WERI-Rb-1 (cell line): ENCODE measurements at regions not wholly inside any gene's neighbourhood (a gene's known extent, or its start where the extent isn't known, plus 50 kb on each side); places are given as distances from the start of the nearest gene placed in this dataset.
"Not testable (repeated sequence)": the region's sequence is repeated elsewhere in the genome, so short reads cannot be mapped to it uniquely, and the experiment has no call there.

Source experiments
- DNase-seq: peaks from one replicate; pipeline ENCODE4 v3.0.0-alpha.2; 2020
- H3K27ac ChIP-seq: fragments of 250-450 bp; sonication (Bioruptor Pico); 2 replicates; pipeline ENCODE4 v1.5.1; 2020; ENCODE audit warnings: mild to moderate bottlenecking, moderate library complexity
- H3K27me3 ChIP-seq: fragments of 250-450 bp; sonication (Bioruptor Pico); 2 replicates; pipeline ENCODE4 v1.5.1; 2021; ENCODE audit warnings: mild to moderate bottlenecking, low read depth, moderate library complexity; ENCODE audit not compliant: insufficient read depth, severe bottlenecking
- H3K36me3 ChIP-seq: fragments of 250-450 bp; sonication (Bioruptor Pico); 2 replicates; pipeline ENCODE4 v1.5.1; 2020; ENCODE audit warnings: mild to moderate bottlenecking, moderate library complexity
- H3K4me3 ChIP-seq: 2 replicates; pipeline ENCODE4 v1.5.1; 2011; ENCODE audit warnings: low read depth, mild to moderate bottlenecking, control low read depth, low read length
- H3K9me3 ChIP-seq: fragments of 250-450 bp; sonication (Bioruptor Pico); 2 replicates; pipeline ENCODE4 v1.5.1; 2021; ENCODE audit warnings: mild to moderate bottlenecking, moderate library complexity; ENCODE audit not compliant: severe bottlenecking
- TF ChIP-seq, protein P1 (sequence below): IDR thresholded peaks from 2 replicates; pipeline ENCODE4 v1.5.1; 2011; ENCODE audit warnings: low read depth, mild to moderate bottlenecking, control low read depth, inconsistent platforms, low read length

DNA sequence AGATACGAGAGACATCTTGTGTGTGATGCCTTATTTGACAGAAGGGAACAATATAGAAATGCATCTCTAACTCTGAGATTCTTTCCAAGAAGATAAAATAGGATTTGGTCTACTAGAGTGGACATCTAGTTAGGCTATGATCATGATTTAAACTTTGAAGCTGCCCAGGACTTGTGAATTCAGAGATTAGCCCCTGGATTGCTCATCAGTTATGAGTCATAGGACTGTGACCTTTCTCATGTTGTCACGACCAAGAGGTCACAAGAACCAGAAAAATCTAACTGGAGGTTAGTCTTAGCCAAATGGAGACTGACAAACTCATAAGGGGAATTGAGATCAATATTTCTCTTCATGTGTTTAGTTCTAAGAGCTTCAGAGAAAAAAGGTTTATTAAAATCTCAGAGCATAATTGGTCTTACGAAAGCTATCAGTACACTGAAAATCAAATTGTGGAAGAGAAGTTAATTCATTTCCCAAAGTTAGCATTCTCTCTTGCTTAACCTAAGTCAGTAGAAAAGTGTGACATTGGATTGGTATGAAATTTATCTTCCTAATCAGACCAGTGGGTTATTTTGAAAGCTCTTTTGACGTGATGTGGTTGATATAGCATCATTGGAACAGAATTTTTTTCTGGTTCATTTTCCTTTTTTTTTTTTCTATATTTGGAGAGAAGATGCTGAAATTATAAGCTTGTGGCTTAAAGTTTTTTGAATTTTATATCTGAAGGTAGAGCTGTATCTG, 245.7 kb downstream of the RNF144B start:
- TF ChIP-seq, protein P1, sequence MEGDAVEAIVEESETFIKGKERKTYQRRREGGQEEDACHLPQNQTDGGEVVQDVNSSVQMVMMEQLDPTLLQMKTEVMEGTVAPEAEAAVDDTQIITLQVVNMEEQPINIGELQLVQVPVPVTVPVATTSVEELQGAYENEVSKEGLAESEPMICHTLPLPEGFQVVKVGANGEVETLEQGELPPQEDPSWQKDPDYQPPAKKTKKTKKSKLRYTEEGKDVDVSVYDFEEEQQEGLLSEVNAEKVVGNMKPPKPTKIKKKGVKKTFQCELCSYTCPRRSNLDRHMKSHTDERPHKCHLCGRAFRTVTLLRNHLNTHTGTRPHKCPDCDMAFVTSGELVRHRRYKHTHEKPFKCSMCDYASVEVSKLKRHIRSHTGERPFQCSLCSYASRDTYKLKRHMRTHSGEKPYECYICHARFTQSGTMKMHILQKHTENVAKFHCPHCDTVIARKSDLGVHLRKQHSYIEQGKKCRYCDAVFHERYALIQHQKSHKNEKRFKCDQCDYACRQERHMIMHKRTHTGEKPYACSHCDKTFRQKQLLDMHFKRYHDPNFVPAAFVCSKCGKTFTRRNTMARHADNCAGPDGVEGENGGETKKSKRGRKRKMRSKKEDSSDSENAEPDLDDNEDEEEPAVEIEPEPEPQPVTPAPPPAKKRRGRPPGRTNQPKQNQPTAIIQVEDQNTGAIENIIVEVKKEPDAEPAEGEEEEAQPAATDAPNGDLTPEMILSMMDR, result no peak
- Histone ChIP-seq H3K9me3 (no peaks in the 10 kb centered on the region), H3K27ac (no peak overlapping the region), H3K4me3 (no peak overlapping the region), H3K27me3 (no peaks in the 10 kb centered on the region), H3K36me3 (no peaks in the 10 kb centered on the region)
- DNase-seq, result no peak

DNA sequence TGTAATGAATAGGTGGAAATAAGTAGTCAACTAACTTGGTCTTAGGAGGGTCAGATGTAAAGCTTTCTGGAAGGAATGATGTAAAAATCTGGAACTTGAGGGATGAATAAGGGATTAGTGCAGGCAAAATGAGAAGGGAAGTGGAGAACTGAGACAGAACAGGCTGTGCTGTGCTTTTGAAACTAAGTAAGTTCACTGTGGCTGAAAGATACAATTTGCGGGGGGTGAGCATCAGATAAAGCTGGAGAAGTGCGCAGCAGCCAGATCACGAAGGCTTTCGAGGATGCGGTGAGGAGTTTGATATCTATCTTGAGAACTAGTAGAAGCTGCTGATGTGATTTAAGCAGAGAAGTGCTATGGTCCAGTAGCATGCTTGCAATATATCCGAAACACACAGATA, 247.8 kb downstream of the RNF144B start:
- Histone ChIP-seq H3K27ac (no peak overlapping the region), H3K36me3 (no peaks in the 10 kb centered on the region), H3K27me3 (no peaks in the 10 kb centered on the region), H3K9me3 (no peaks in the 10 kb centered on the region), H3K4me3 (no peak overlapping the region)
- TF ChIP-seq, protein P1, result no peak
- DNase-seq, result no peak

DNA sequence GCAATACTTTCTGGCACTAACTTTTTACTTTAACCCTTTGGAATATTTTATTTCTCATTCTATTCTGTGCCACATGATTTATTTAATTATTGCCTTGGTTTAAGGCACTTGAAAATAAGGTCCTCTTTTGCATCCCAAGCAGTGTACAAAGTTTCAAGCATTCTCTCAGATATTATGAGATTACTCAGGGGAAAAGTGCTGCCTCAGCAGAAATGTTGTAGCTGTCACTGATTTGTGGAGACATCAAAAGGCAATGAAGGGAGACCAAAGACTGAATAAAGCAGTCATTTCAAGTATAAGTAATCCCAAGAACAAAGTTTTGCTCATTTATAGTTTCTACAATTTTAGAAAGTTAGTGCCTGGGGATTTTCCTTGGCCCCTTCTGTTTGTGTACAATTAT, 253.0 kb downstream of the RNF144B start:
- H3K4me3 ChIP-seq, result no peak overlapping the region
- no peak overlapping the region for H3K27ac ChIP-seq
- H3K36me3 ChIP-seq, result no peaks in the 10 kb centered on the region
- no peaks in the 10 kb centered on the region for H3K27me3 ChIP-seq
- TF ChIP-seq, protein P1, result no peak
- no peak for DNase-seq
- no peaks in the 10 kb centered on the region for H3K9me3 ChIP-seq

DNA sequence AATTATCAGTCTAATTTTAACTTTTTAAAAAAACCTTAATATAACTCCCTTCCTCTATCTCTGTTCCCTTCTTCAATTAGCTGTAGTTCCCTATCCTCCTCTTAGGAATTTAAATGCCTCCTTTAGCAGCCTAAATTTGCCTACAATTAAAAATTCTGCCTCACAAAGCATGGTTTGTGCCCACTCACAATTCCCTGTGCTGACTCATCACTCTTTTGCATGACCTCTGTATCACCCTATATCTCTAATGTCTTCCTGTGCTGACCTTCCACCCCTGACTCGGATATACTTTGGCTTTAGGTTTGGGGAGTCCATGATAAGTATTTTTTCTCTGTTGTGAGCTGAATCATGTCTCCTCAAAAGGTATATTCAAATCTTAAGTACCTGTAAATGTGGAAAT, 253.6 kb downstream of the RNF144B start:
- no peak for DNase-seq
- Histone ChIP-seq H3K9me3 (no peaks in the 10 kb centered on the region), H3K4me3 (no peak overlapping the region), H3K36me3 (no peaks in the 10 kb centered on the region), H3K27me3 (no peaks in the 10 kb centered on the region), H3K27ac (no peak overlapping the region)
- TF ChIP-seq, protein P1, result no peak

DNA sequence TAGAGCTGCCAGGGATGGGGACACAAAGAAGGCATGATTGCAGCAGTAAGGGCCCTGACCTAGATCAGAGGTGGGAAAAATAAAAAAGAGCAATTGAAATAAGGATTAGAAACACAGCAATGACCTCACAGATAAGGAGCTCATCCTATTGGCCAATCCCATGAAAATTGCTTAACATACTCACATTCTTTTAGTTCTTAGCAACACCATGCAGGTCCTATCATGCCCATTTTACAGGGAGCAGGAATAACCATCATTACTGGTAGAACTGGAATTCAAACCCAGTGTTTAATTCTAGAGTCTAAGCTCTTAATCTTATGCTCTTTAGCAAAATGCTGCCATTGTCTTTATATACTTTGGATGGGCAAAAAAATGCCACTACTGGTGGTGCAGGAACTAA, 267.7 kb downstream of the RNF144B start:
- TF ChIP-seq, protein P1, result no peak
- Histone ChIP-seq H3K27me3 (peaks cover 3% of the 10 kb centered on the region), H3K4me3 (no peak overlapping the region), H3K9me3 (no peaks in the 10 kb centered on the region), H3K36me3 (no peaks in the 10 kb centered on the region), H3K27ac (no peak overlapping the region)
- DNase-seq, result no peak

DNA sequence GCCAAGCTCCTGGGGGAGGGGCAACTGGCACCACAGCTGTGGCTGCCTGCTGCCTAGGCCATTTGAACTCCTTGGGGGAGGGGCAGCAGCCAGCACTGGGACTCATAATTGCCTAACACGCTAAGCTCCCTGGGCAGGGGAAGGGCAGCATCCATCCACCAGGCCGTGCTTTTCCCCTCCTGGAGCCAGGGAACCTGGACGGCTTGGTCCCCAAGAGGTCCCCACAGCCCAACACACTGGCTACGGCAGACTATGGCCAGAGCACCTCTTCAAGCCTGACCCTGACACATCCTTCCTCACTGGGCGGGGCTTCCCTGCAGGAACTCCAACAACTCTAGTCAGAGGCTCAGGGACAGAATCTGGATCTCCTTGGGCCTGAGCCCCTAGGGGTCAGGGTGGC, 269.4 kb downstream of the RNF144B start:
- Histone ChIP-seq H3K4me3 (no peak overlapping the region), H3K36me3 (no peaks in the 10 kb centered on the region), H3K27me3 (peaks cover 3% of the 10 kb centered on the region), H3K9me3 (no peaks in the 10 kb centered on the region), H3K27ac (no peak overlapping the region)
- TF ChIP-seq, protein P1, result no peak
- DNase-seq, result peak; percentile 13

DNA sequence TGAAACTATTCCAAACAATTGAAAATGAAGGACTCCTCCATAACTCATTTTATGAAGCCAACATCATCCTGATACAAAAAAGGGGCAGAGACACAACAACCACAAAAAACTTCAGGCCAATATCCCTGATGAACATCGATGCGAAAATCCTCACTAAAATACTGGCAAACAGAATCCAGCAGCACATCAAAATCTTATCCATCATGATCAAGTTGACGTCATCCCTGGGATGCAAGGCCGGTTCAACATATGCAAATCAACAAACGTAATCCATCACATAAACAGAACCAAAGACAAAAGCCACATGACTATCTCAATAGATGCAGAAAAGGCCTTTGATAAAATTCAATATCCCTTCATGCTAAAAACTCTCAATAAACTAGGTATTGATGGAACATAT, 272.8 kb downstream of the RNF144B start:
- not testable (repeated sequence) for H3K36me3 ChIP-seq, H3K27me3 ChIP-seq, DNase-seq, H3K27ac ChIP-seq, H3K9me3 ChIP-seq, H3K4me3 ChIP-seq
